ENCODE measurements at regions not wholly inside any gene's neighbourhood (a gene's known extent, or its start where the extent isn't known, plus 50 kb on each side); places are given as distances from the start of the nearest gene placed in this dataset.

DNA sequence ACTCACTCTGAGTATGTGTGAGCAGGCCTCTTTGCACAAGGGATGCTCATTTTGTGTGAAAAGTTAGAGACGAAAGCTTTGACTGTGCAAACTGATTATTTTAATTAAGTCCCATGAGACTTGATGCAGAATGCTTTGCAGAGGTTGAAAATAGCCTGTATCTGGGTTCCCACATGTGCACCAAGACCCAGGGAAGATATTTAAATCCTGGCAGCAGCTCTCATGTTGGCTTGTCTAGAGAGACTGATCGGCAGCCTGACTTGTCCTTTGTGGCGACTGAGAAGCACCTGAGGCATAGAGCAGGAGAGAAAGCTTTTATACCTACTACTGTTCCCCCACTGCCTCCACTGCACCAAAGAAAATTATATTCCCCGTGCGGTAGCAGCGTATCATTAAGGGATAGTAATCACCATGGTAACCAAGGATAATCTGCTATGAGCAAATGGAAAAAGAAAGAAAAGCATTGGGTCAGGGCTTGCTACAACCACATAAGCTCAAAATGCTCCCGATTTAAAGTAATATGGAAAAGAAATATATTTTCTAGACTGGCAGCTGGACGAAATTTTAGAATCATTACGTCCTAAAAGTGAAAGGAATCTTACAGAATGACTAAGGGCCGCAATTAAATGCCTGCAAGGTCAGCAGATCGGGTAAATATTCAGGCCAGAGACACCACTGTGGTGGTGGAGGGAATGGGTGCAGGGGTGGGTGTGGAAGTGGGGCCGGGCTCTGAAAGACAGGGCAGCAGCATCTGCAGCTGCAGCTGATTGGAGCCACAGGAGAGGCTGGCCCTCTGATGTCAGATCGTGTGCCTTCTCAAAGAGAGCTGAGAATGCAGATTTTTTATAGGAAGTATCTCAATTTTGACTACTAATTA, 135.3 kb upstream of the EPB41L4A start:
- no peak for TF ChIP-seq POLR2A (IDR thresholded peaks at IDR 0.05)
- TF ChIP-seq, protein P1, sequence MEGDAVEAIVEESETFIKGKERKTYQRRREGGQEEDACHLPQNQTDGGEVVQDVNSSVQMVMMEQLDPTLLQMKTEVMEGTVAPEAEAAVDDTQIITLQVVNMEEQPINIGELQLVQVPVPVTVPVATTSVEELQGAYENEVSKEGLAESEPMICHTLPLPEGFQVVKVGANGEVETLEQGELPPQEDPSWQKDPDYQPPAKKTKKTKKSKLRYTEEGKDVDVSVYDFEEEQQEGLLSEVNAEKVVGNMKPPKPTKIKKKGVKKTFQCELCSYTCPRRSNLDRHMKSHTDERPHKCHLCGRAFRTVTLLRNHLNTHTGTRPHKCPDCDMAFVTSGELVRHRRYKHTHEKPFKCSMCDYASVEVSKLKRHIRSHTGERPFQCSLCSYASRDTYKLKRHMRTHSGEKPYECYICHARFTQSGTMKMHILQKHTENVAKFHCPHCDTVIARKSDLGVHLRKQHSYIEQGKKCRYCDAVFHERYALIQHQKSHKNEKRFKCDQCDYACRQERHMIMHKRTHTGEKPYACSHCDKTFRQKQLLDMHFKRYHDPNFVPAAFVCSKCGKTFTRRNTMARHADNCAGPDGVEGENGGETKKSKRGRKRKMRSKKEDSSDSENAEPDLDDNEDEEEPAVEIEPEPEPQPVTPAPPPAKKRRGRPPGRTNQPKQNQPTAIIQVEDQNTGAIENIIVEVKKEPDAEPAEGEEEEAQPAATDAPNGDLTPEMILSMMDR (IDR thresholded peaks at IDR 0.05) = no peak

Data from heart left ventricle (tissue), 13 donors.